Kidney (tissue), 13 donors: ENCODE measurements at regions not wholly inside any gene's neighbourhood (a gene's known extent, or its start where the extent isn't known, plus 50 kb on each side); places are given as distances from the start of the nearest gene placed in this dataset.

Source experiments
- DNase-seq, 5 donors: peaks; one replicate each; pipeline ENCODE4 v3.0.0-alpha.2; 2013 to 2020
- FAIRE-seq: peaks from 2 replicates; lab custom pipeline; 2012; peaks lifted over from hg19 to GRCh38; lab: Jason Lieb, UNC
- H3K27ac ChIP-seq, 2 donors: one replicate each; pipeline ENCODE4 v1.7.0; 2013; ENCODE audit warnings: low read depth in 2 of 2, low read length in 2 of 2, inconsistent platforms in 1 of 2
- H3K27me3 ChIP-seq: one replicate; pipeline ENCODE4 v1.7.1; 2013; ENCODE audit warnings: low read length, inconsistent platforms; ENCODE audit not compliant: control insufficient read depth, insufficient read depth
- H3K36me3 ChIP-seq, 3 donors: one replicate each; pipeline versions ENCODE4 v1.7.0 to v1.7.1; 2013; ENCODE audit warnings: low read length in 3 of 3, control low read depth in 1 of 3, inconsistent platforms in 1 of 3; ENCODE audit not compliant: insufficient read depth in 3 of 3, control insufficient read depth in 2 of 3
- H3K4me1 ChIP-seq, 3 donors: one replicate each; pipeline versions ENCODE4 v1.7.0 to v1.7.1; 2013; ENCODE audit warnings: low read length in 3 of 3, inconsistent platforms in 1 of 3, low read depth in 1 of 3; ENCODE audit not compliant: control insufficient read depth in 2 of 3, insufficient read depth in 2 of 3
- H3K4me3 ChIP-seq, 3 donors: one replicate each; pipeline versions ENCODE4 v1.7.0 to v1.8.1; 2013; ENCODE audit warnings: low read length in 3 of 3, control low read depth in 1 of 3, inconsistent platforms in 1 of 3
- H3K9ac ChIP-seq, 3 donors: one replicate each; pipeline versions ENCODE4 v1.7.0 to v1.7.1; 2013; ENCODE audit warnings: low read length in 3 of 3, control low read depth in 1 of 3, inconsistent platforms in 1 of 3
- H3K9me3 ChIP-seq, 3 donors: one replicate each; pipeline versions ENCODE4 v1.7.0 to v1.7.1; 2013; ENCODE audit warnings: low read length in 3 of 3, control low read depth in 1 of 3, inconsistent platforms in 1 of 3; ENCODE audit not compliant: control insufficient read depth in 2 of 3, insufficient read depth in 1 of 3
- CTCF ChIP-seq: IDR thresholded peaks from 3 replicates; pipeline ENCODE4 v1.5.1; 2012; ENCODE audit warnings: mild to moderate bottlenecking, moderate library complexity, borderline replicate concordance; ENCODE audit not compliant: insufficient read depth; ENCODE audit errors: extremely low read depth
- intact Hi-C: fragments of 100-400 bp; cut with DNase I; formaldehyde crosslinking; loops from one replicate; pipeline ENCODE4 v1.11.1; 2022
- donor health status: control.
- donor health status: control.
- donor health status: control.
- donor health status: control.
- donor health status: control.
- donor health status: DM: yes; HTN: yes; CAD: no.
- donor health status: Normal renal cell carcinoma (clear cell type).

GRCh38 chr7:36014961-36015360 lies 138.1 kb upstream of the EEPD1 start:
- no peak for TF ChIP-seq CTCF
- Histone ChIP-seq H3K9me3 (no peaks in the 10 kb centered on the region), H3K27ac (no peak overlapping the region), H3K4me1 (no peaks in the 10 kb centered on the region), H3K36me3 (no peaks in the 10 kb centered on the region), H3K9ac (no peak overlapping the region), H3K27me3 (no peaks in the 10 kb centered on the region), H3K4me3 (no peak overlapping the region)
- DNase-seq (no peak), FAIRE-seq (no peak)
- intact Hi-C loops, result no loop called here

DNA sequence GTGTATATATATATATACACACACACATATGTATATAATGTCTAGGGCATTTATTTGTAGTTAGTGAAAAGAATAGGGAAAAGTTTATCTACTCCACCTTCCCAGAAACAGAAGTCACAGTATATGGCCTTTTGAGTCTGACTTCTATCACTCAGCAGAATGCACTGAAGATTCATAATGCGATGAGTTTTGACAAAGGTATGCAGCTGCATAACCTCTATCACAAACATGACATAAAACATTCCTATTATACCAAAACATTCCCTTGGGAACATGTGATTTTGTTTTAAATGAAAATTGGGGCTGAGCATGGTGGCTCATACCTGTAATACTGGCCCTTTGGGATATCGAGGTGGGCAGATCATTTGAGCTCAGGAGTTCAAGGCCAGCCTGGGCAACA lies 137.3 kb upstream of the EEPD1 start:
- FAIRE-seq, result no peak

DNA sequence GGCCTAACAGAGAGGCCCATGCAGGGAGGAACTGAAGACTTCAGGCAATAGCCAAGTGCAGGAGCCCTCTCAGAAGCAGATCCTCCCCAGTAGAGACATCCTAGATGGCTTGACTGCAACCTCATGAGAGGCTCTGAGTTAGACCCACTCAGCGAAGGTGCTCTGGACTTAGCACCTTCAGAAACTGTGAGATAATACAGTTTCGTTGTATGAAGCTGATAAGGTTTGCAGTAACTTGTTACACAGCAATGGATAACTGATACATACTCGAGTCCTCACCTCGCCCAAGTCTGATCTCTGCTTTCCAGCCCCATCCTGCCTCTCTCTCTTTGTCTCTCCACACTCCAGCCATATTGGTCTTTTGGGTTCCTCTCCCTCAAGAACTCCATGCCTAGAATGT lies 136.4 kb upstream of the EEPD1 start:
- no peaks in the 10 kb centered on the region for H3K4me1 ChIP-seq
- no peaks in the 10 kb centered on the region for H3K27me3 ChIP-seq
- H3K27ac ChIP-seq, result no peak overlapping the region
- no peaks in the 10 kb centered on the region for H3K36me3 ChIP-seq
- no peaks in the 10 kb centered on the region for H3K9me3 ChIP-seq
- DNase-seq (no peak), FAIRE-seq (no peak)
- no peak overlapping the region for H3K4me3 ChIP-seq
- intact Hi-C loops, result no loop called here
- TF ChIP-seq CTCF, result no peak
- no peak overlapping the region for H3K9ac ChIP-seq

More for the DNA sequence above, 137.3 kb upstream of the EEPD1 start:
- no peak for TF ChIP-seq CTCF
- no peak overlapping the region for H3K4me3 ChIP-seq
- H3K9me3 ChIP-seq, result no peaks in the 10 kb centered on the region
- H3K27ac ChIP-seq, result no peak overlapping the region
- no peaks in the 10 kb centered on the region for H3K4me1 ChIP-seq
- H3K36me3 ChIP-seq, result no peaks in the 10 kb centered on the region
- intact Hi-C loops, result no loop called here
- no peaks in the 10 kb centered on the region for H3K27me3 ChIP-seq
- no peak for DNase-seq
- no peak overlapping the region for H3K9ac ChIP-seq

GRCh38 chr7:36017111-36017510 lies 135.9 kb upstream of the EEPD1 start:
- Histone ChIP-seq H3K27ac (no peak overlapping the region), H3K4me1 (no peaks in the 10 kb centered on the region), H3K36me3 (no peaks in the 10 kb centered on the region), H3K4me3 (no peak overlapping the region), H3K9me3 (no peaks in the 10 kb centered on the region), H3K9ac (no peak overlapping the region), H3K27me3 (no peaks in the 10 kb centered on the region)
- FAIRE-seq (no peak), DNase-seq (no peak)
- intact Hi-C loops, result no loop called here
- TF ChIP-seq CTCF, result no peak
